ENCODE measurements at regions not wholly inside any gene's neighbourhood (a gene's known extent, or its start where the extent isn't known, plus 50 kb on each side); places are given as distances from the start of the nearest gene placed in this dataset.

GRCh38 chr22:34045311-34045710, 125.0 kb upstream of the LARGE1 start:
- intact Hi-C loops (cut with micrococcal nuclease): no loop called here

- intact Hi-C loops (cut with micrococcal nuclease): no loop called here
Observed at GRCh38 chr22:34055525-34056200, 135.4 kb upstream of the LARGE1 start.

- intact Hi-C loops (cut with micrococcal nuclease): no loop called here
Observed at GRCh38 chr22:34057726-34058125, 137.4 kb upstream of the LARGE1 start.

- intact Hi-C loops (cut with micrococcal nuclease): no loop called here
Observed at GRCh38 chr22:34064696-34065095, 144.4 kb upstream of the LARGE1 start.

- intact Hi-C loops (cut with micrococcal nuclease): no loop called here
Observed at GRCh38 chr22:34067031-34067430, 146.8 kb upstream of the LARGE1 start.

- intact Hi-C loops (cut with micrococcal nuclease): no loop called here
Observed at GRCh38 chr22:34068001-34068400, 147.7 kb upstream of the LARGE1 start.

GRCh38 chr22:34070051-34070450, 149.8 kb upstream of the LARGE1 start:
- intact Hi-C loops (cut with micrococcal nuclease): no loop called here

GRCh38 chr22:34070531-34070930, 150.3 kb upstream of the LARGE1 start:
- intact Hi-C loops (cut with micrococcal nuclease): no loop called here

GRCh38 chr22:34072585-34072984, 152.3 kb upstream of the LARGE1 start:
- intact Hi-C loops (cut with micrococcal nuclease): no loop called here

- intact Hi-C loops (cut with micrococcal nuclease): no loop called here
Observed at GRCh38 chr22:34080433-34080832, 160.2 kb upstream of the LARGE1 start.

- intact Hi-C loops (cut with micrococcal nuclease): no loop called here
Observed at GRCh38 chr22:34096770-34097169, 176.5 kb upstream of the LARGE1 start.

GRCh38 chr22:34099278-34099677, 179.0 kb upstream of the LARGE1 start:
- intact Hi-C loops (cut with micrococcal nuclease): no loop called here

GRCh38 chr22:34102633-34103032, 182.4 kb upstream of the LARGE1 start:
- intact Hi-C loops (cut with micrococcal nuclease): no loop called here

- intact Hi-C loops (cut with micrococcal nuclease): no loop called here
Observed at GRCh38 chr22:34105461-34106062, 185.3 kb upstream of the LARGE1 start.

GRCh38 chr22:34108168-34108567, 187.9 kb upstream of the LARGE1 start:
- intact Hi-C loops (cut with micrococcal nuclease): no loop called here

GRCh38 chr22:34111210-34111824, 191.0 kb upstream of the LARGE1 start:
- intact Hi-C loops (cut with micrococcal nuclease): no loop called here

- intact Hi-C loops (cut with micrococcal nuclease): no loop called here
Observed at GRCh38 chr22:34113381-34113780, 193.1 kb upstream of the LARGE1 start.

GRCh38 chr22:34114406-34114805, 194.1 kb upstream of the LARGE1 start:
- intact Hi-C loops (cut with micrococcal nuclease): no loop called here

GRCh38 chr22:34115722-34116121, 195.4 kb upstream of the LARGE1 start:
- intact Hi-C loops (cut with micrococcal nuclease): no loop called here

GRCh38 chr22:34116126-34116525, 195.8 kb upstream of the LARGE1 start:
- intact Hi-C loops (cut with micrococcal nuclease): no loop called here

- intact Hi-C loops (cut with micrococcal nuclease): no loop called here
Observed at GRCh38 chr22:34122042-34122441, 201.8 kb upstream of the LARGE1 start.

- intact Hi-C loops (cut with micrococcal nuclease): no loop called here
Observed at GRCh38 chr22:34129691-34130486, 209.6 kb upstream of the LARGE1 start.

Data from T-helper 2 cell treated with Interferon-gamma antibody and Interleukin-4, amounts not matched to agents 100 ng/mL and 5 ng/mL, for 36 hours (primary cell).